ENCODE measurements at regions not wholly inside any gene's neighbourhood (a gene's known extent, or its start where the extent isn't known, plus 50 kb on each side); places are given as distances from the start of the nearest gene placed in this dataset.

GRCh38 chr11:19459240-19459639 is 218.5 kb upstream of the E2F8 start:
- H3K4me3 Mint-ChIP-seq = no peak overlapping the region
- peaks cover 11 to 20% of the 10 kb centered on the region in 2 donors for H3K27me3 Mint-ChIP-seq
- no peaks in the 10 kb centered on the region for H3K4me1 Mint-ChIP-seq
- ATAC-seq (replicated peaks) (no peak), DNase-seq (no peak)
- no peaks in the 10 kb centered on the region for H3K9me3 Mint-ChIP-seq
- H3K27ac Mint-ChIP-seq = no peak overlapping the region
- no peaks in the 10 kb centered on the region for H3K36me3 Mint-ChIP-seq

GRCh38 chr11:19458721-19459120 is 218.0 kb upstream of the E2F8 start:
- Mint-ChIP-seq H3K4me3 (no peak overlapping the region), H3K9me3 (no peaks in the 10 kb centered on the region), H3K36me3 (no peaks in the 10 kb centered on the region), H3K4me1 (no peaks in the 10 kb centered on the region), H3K27ac (no peak overlapping the region), H3K27me3 (peaks cover 10 to 20% of the 10 kb centered on the region in 2 donors)
- DNase-seq (no peak), ATAC-seq (replicated peaks) (no peak)

GRCh38 chr11:19458231-19458630 is 217.5 kb upstream of the E2F8 start:
- H3K4me1 Mint-ChIP-seq = no peaks in the 10 kb centered on the region
- no peak overlapping the region for H3K4me3 Mint-ChIP-seq
- ATAC-seq (replicated peaks) = no peak
- H3K27ac Mint-ChIP-seq = no peak overlapping the region
- H3K27me3 Mint-ChIP-seq = peaks cover 6 to 17% of the 10 kb centered on the region in 2 donors
- H3K36me3 Mint-ChIP-seq = no peaks in the 10 kb centered on the region
- no peaks in the 10 kb centered on the region for H3K9me3 Mint-ChIP-seq
- DNase-seq = no peak

- Mint-ChIP-seq H3K4me3 (no peak overlapping the region), H3K27me3 (peaks cover 5 to 21% of the 10 kb centered on the region in 2 donors), H3K4me1 (no peaks in the 10 kb centered on the region), H3K9me3 (no peaks in the 10 kb centered on the region), H3K27ac (no peak overlapping the region), H3K36me3 (no peaks in the 10 kb centered on the region)
- ATAC-seq (replicated peaks) = no peak
- DNase-seq = no peak
Observed at GRCh38 chr11:19455731-19456130, 215.0 kb upstream of the E2F8 start.

GRCh38 chr11:19453651-19454257 is 213.0 kb upstream of the E2F8 start:
- peaks cover 5 to 15% of the 10 kb centered on the region in 2 donors for H3K27me3 Mint-ChIP-seq
- ATAC-seq (replicated peaks) (no peak), DNase-seq (no peak)
- no peaks in the 10 kb centered on the region for H3K36me3 Mint-ChIP-seq
- no peaks in the 10 kb centered on the region for H3K9me3 Mint-ChIP-seq
- no peaks in the 10 kb centered on the region for H3K4me1 Mint-ChIP-seq
- no peak overlapping the region for H3K4me3 Mint-ChIP-seq
- no peak overlapping the region for H3K27ac Mint-ChIP-seq

GRCh38 chr11:19451609-19452008 is 210.9 kb upstream of the E2F8 start:
- ATAC-seq (replicated peaks) (no peak), DNase-seq (no peak)
- no peak overlapping the region for H3K27ac Mint-ChIP-seq
- no peaks in the 10 kb centered on the region for H3K36me3 Mint-ChIP-seq
- no peaks in the 10 kb centered on the region for H3K9me3 Mint-ChIP-seq
- peaks cover 0 to 5% of the 10 kb centered on the region in 2 donors for H3K27me3 Mint-ChIP-seq
- no peaks in the 10 kb centered on the region for H3K4me1 Mint-ChIP-seq
- H3K4me3 Mint-ChIP-seq = no peak overlapping the region

GRCh38 chr11:19450282-19450681 is 209.5 kb upstream of the E2F8 start:
- Mint-ChIP-seq H3K27me3 (peaks cover 0 to 5% of the 10 kb centered on the region in 2 donors), H3K9me3 (no peaks in the 10 kb centered on the region), H3K36me3 (no peaks in the 10 kb centered on the region)

GRCh38 chr11:19448651-19449050 is 207.9 kb upstream of the E2F8 start:
- Mint-ChIP-seq H3K9me3 (peaks cover 0 to 1% of the 10 kb centered on the region in 2 donors), H3K4me3 (no peak overlapping the region), H3K27ac (no peak overlapping the region), H3K4me1 (no peaks in the 10 kb centered on the region), H3K27me3 (peaks cover 7 to 9% of the 10 kb centered on the region in 2 donors), H3K36me3 (no peaks in the 10 kb centered on the region)
- DNase-seq (no peak), ATAC-seq (replicated peaks) (no peak)

More at GRCh38 chr11:19450282-19450681, 209.5 kb upstream of the E2F8 start:
- Mint-ChIP-seq H3K4me3 (no peak overlapping the region), H3K27ac (no peak overlapping the region), H3K4me1 (no peaks in the 10 kb centered on the region)
- ATAC-seq (replicated peaks) = no peak
- no peak for DNase-seq

- H3K27me3 Mint-ChIP-seq = peaks cover 16 to 19% of the 10 kb centered on the region in 2 donors
- no peak overlapping the region for H3K4me3 Mint-ChIP-seq
- H3K36me3 Mint-ChIP-seq = no peaks in the 10 kb centered on the region
- H3K9me3 Mint-ChIP-seq = peaks cover 0 to 1% of the 10 kb centered on the region in 2 donors
- ATAC-seq (replicated peaks) = no peak
- no peak overlapping the region for H3K27ac Mint-ChIP-seq
- H3K4me1 Mint-ChIP-seq = peaks cover 10 to 11% of the 10 kb centered on the region in 2 donors
- DNase-seq = no peak
Observed at GRCh38 chr11:19447150-19447566, 206.4 kb upstream of the E2F8 start.

GRCh38 chr11:19445771-19446170 is 205.0 kb upstream of the E2F8 start:
- peaks cover 16 to 17% of the 10 kb centered on the region in 2 donors for H3K4me1 Mint-ChIP-seq
- no peak overlapping the region for H3K27ac Mint-ChIP-seq
- peaks cover 19 to 21% of the 10 kb centered on the region in 2 donors for H3K27me3 Mint-ChIP-seq
- H3K9me3 Mint-ChIP-seq = peaks cover 0 to 1% of the 10 kb centered on the region in 2 donors
- ATAC-seq (replicated peaks) (no peak), DNase-seq (no peak)
- H3K4me3 Mint-ChIP-seq = no peak overlapping the region
- no peaks in the 10 kb centered on the region for H3K36me3 Mint-ChIP-seq

GRCh38 chr11:19444231-19444630 is 203.5 kb upstream of the E2F8 start:
- H3K9me3 Mint-ChIP-seq = peaks cover 0 to 1% of the 10 kb centered on the region in 2 donors
- peaks cover 25 to 30% of the 10 kb centered on the region in 2 donors for H3K27me3 Mint-ChIP-seq
- DNase-seq (no peak), ATAC-seq (replicated peaks) (no peak)
- H3K36me3 Mint-ChIP-seq = no peaks in the 10 kb centered on the region
- peaks cover 16 to 20% of the 10 kb centered on the region in 2 donors for H3K4me1 Mint-ChIP-seq
- no peak overlapping the region for H3K27ac Mint-ChIP-seq
- no peak overlapping the region for H3K4me3 Mint-ChIP-seq

GRCh38 chr11:19442554-19442910 is 201.8 kb upstream of the E2F8 start:
- no peak for ATAC-seq (replicated peaks)
- no peak overlapping the region for H3K4me3 Mint-ChIP-seq
- no peak for DNase-seq
- H3K27ac Mint-ChIP-seq = peak overlapping the region; percentile 40
- H3K27me3 Mint-ChIP-seq = peaks cover 30 to 38% of the 10 kb centered on the region in 2 donors
- H3K4me1 Mint-ChIP-seq = peaks cover 16 to 20% of the 10 kb centered on the region in 2 donors
- peaks cover 0 to 1% of the 10 kb centered on the region in 2 donors for H3K9me3 Mint-ChIP-seq
- H3K36me3 Mint-ChIP-seq = no peaks in the 10 kb centered on the region

- Mint-ChIP-seq H3K9me3 (peaks cover 0 to 1% of the 10 kb centered on the region in 2 donors), H3K4me3 (peak overlapping the region; percentile 9 to 30), H3K36me3 (no peaks in the 10 kb centered on the region), H3K27ac (peak overlapping the region; percentile 66), H3K4me1 (peaks cover 16 to 20% of the 10 kb centered on the region in 2 donors), H3K27me3 (peaks cover 30 to 38% of the 10 kb centered on the region in 2 donors)
- peak; percentile 80 for DNase-seq
- peak; percentile 96 to 97 for ATAC-seq (replicated peaks)
Observed at GRCh38 chr11:19441752-19442553, 201.2 kb upstream of the E2F8 start.

- peak overlapping the region; percentile 22 for H3K27ac Mint-ChIP-seq
- H3K36me3 Mint-ChIP-seq = no peaks in the 10 kb centered on the region
- H3K27me3 Mint-ChIP-seq = peaks cover 30 to 38% of the 10 kb centered on the region in 2 donors
- no peak overlapping the region for H3K4me3 Mint-ChIP-seq
- ATAC-seq (replicated peaks) (no peak), DNase-seq (no peak)
- H3K9me3 Mint-ChIP-seq = peaks cover 0 to 1% of the 10 kb centered on the region in 2 donors
- peaks cover 16 to 20% of the 10 kb centered on the region in 2 donors for H3K4me1 Mint-ChIP-seq
Observed at GRCh38 chr11:19441288-19441687, 200.5 kb upstream of the E2F8 start.

GRCh38 chr11:19437760-19438159 is 197.0 kb upstream of the E2F8 start:
- Mint-ChIP-seq H3K9me3 (no peaks in the 10 kb centered on the region), H3K27me3 (peaks cover 20 to 23% of the 10 kb centered on the region in 2 donors), H3K36me3 (no peaks in the 10 kb centered on the region), H3K4me1 (peaks cover 25 to 27% of the 10 kb centered on the region in 2 donors), H3K4me3 (no peak overlapping the region), H3K27ac (no peak overlapping the region)
- ATAC-seq (replicated peaks) = no peak
- no peak for DNase-seq
